Endothelial cell (in vitro differentiated cells): ENCODE measurements at regions not wholly inside any gene's neighbourhood (a gene's known extent, or its start where the extent isn't known, plus 50 kb on each side); places are given as distances from the start of the nearest gene placed in this dataset.
"Not testable (repeated sequence)": the region's sequence is repeated elsewhere in the genome, so short reads cannot be mapped to it uniquely, and the experiment has no call there.

Source experiments
- DNase-seq: peaks from one replicate; pipeline ENCODE4 v3.0.0; 2021; ENCODE audit warnings: low spot score
- H3K27ac Mint-ChIP-seq: one replicate; pipeline ENCODE4 v1.8.0; 2021; ENCODE audit warnings: mixed read lengths, inconsistent platforms; ENCODE audit not compliant: unreplicated experiment
- H3K27me3 Mint-ChIP-seq: one replicate; pipeline ENCODE4 v1.8.0; 2021; ENCODE audit warnings: mild to moderate bottlenecking, moderate library complexity, mixed read lengths, inconsistent platforms; ENCODE audit not compliant: unreplicated experiment
- H3K36me3 Mint-ChIP-seq: one replicate; pipeline ENCODE4 v1.8.0; 2021; ENCODE audit warnings: mild to moderate bottlenecking, low read depth, mixed read lengths, inconsistent platforms; ENCODE audit not compliant: unreplicated experiment
- H3K4me1 Mint-ChIP-seq: one replicate; pipeline ENCODE4 v1.8.0; 2021; ENCODE audit warnings: mild to moderate bottlenecking, mixed read lengths, inconsistent platforms; ENCODE audit not compliant: unreplicated experiment
- H3K4me3 Mint-ChIP-seq: one replicate; pipeline ENCODE4 v1.8.0; 2021; ENCODE audit warnings: mild to moderate bottlenecking, mixed read lengths, inconsistent platforms; ENCODE audit not compliant: unreplicated experiment
- H3K9me3 Mint-ChIP-seq: one replicate; pipeline ENCODE4 v1.8.0; 2021; ENCODE audit warnings: mixed read lengths, inconsistent platforms; ENCODE audit not compliant: unreplicated experiment
- TF ChIP-seq, protein P1 (sequence below): fragments of 200-600 bp; sonication (generic); IDR thresholded peaks from one replicate; pipeline ENCODE4 v1.5.0; 2021; ENCODE audit warnings: antibody characterized with exemption; ENCODE audit not compliant: unreplicated experiment

DNA sequence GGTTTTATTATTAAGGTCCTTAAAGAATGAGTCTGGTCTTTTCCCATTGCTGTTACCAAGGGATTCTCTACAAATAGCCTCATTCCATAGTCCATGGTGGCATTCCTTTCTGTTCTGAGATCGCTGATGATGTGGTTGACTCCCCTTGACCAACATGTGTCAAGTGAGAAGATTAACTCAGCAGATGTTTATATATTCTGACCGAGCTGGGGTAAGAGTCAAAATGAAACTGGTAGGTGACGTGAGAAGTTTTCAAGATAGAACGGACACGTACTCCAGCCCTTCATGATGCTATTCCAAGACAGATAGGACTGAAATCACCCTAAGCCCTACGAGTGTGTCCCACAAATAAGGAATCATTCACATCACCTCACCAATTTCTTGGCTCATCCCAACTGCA lies 155.5 kb upstream of the WWC1 start:
- TF ChIP-seq, protein P1, sequence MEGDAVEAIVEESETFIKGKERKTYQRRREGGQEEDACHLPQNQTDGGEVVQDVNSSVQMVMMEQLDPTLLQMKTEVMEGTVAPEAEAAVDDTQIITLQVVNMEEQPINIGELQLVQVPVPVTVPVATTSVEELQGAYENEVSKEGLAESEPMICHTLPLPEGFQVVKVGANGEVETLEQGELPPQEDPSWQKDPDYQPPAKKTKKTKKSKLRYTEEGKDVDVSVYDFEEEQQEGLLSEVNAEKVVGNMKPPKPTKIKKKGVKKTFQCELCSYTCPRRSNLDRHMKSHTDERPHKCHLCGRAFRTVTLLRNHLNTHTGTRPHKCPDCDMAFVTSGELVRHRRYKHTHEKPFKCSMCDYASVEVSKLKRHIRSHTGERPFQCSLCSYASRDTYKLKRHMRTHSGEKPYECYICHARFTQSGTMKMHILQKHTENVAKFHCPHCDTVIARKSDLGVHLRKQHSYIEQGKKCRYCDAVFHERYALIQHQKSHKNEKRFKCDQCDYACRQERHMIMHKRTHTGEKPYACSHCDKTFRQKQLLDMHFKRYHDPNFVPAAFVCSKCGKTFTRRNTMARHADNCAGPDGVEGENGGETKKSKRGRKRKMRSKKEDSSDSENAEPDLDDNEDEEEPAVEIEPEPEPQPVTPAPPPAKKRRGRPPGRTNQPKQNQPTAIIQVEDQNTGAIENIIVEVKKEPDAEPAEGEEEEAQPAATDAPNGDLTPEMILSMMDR = no peak
- no peak overlapping the region for H3K4me3 Mint-ChIP-seq
- no peaks in the 10 kb centered on the region for H3K27me3 Mint-ChIP-seq
- no peak for DNase-seq
- no peak overlapping the region for H3K27ac Mint-ChIP-seq
- H3K9me3 Mint-ChIP-seq = no peaks in the 10 kb centered on the region
- H3K4me1 Mint-ChIP-seq = peaks cover 3% of the 10 kb centered on the region
- no peaks in the 10 kb centered on the region for H3K36me3 Mint-ChIP-seq

DNA sequence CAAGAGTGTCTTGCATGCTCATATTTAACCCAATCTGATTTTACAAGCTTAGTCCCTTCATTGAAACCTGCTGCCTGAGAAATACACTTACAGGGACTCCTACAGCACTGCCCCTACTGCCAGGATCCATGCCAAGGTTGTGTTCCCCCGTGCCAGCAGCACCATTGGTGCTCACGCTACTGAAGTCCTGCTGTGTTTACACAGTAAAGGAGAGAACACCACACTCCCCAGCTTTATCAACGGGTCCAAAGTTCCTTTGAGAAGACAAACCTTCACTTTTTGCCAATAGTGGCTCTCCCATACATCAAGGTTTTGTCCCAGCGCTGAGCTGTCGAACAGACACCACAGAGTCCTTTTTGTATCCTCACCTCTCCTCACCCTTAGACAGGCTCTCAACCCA lies 155.1 kb upstream of the WWC1 start:
- TF ChIP-seq, protein P1 = no peak
- H3K27me3 Mint-ChIP-seq = no peaks in the 10 kb centered on the region
- no peaks in the 10 kb centered on the region for H3K9me3 Mint-ChIP-seq
- DNase-seq = no peak
- H3K27ac Mint-ChIP-seq = no peak overlapping the region
- peaks cover 3% of the 10 kb centered on the region for H3K4me1 Mint-ChIP-seq
- H3K4me3 Mint-ChIP-seq = no peak overlapping the region
- H3K36me3 Mint-ChIP-seq = no peaks in the 10 kb centered on the region

- Mint-ChIP-seq H3K4me1 (peaks cover 3% of the 10 kb centered on the region), H3K9me3 (no peaks in the 10 kb centered on the region), H3K27me3 (no peaks in the 10 kb centered on the region), H3K36me3 (no peaks in the 10 kb centered on the region), H3K27ac (no peak overlapping the region), H3K4me3 (no peak overlapping the region)
- TF ChIP-seq, protein P1 = no peak
- DNase-seq = no peak
Observed at GRCh38 chr5:168137265-168137664, 154.2 kb upstream of the WWC1 start.

- Mint-ChIP-seq H3K27ac (no peak overlapping the region), H3K36me3 (no peaks in the 10 kb centered on the region), H3K4me3 (no peak overlapping the region), H3K27me3 (no peaks in the 10 kb centered on the region), H3K9me3 (no peaks in the 10 kb centered on the region), H3K4me1 (peaks cover 3% of the 10 kb centered on the region)
- TF ChIP-seq, protein P1 = no peak
- no peak for DNase-seq
Observed at GRCh38 chr5:168140241-168140640, 151.2 kb upstream of the WWC1 start.

DNA sequence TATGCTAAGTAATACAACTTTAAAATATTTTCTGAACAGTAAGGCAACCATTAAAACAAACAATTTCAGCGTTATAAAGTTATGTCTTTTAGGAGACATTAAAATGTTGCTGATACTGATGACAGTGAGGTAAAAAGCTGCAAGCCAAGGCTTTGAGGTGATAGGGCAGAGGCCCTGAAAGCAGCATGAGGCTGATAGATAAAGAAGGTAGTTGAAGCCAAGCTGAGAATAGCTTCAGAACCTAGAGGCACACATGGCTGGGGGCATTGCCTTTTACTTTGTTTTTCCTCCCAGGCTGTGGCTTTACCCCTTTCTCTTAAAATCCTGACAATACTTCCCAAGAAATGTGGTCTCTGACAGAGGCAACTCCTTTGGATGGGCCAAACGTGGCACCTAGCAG lies 149.0 kb upstream of the WWC1 start:
- H3K9me3 Mint-ChIP-seq = no peaks in the 10 kb centered on the region
- TF ChIP-seq, protein P1 = no peak
- no peaks in the 10 kb centered on the region for H3K27me3 Mint-ChIP-seq
- peaks cover 3% of the 10 kb centered on the region for H3K4me1 Mint-ChIP-seq
- H3K27ac Mint-ChIP-seq = no peak overlapping the region
- H3K4me3 Mint-ChIP-seq = no peak overlapping the region
- H3K36me3 Mint-ChIP-seq = no peaks in the 10 kb centered on the region
- no peak for DNase-seq

GRCh38 chr5:168143521-168143920 lies 147.9 kb upstream of the WWC1 start:
- DNase-seq, H3K36me3 Mint-ChIP-seq, H3K9me3 Mint-ChIP-seq, H3K4me3 Mint-ChIP-seq, H3K4me1 Mint-ChIP-seq, H3K27ac Mint-ChIP-seq, H3K27me3 Mint-ChIP-seq: not testable (repeated sequence)
